NB4 (cell line): ENCODE measurements at regions not wholly inside any gene's neighbourhood (a gene's known extent, or its start where the extent isn't known, plus 50 kb on each side); places are given as distances from the start of the nearest gene placed in this dataset.

Source experiments
- CTCF ChIP-seq: IDR thresholded peaks from one replicate; pipeline ENCODE4 v1.5.1; 2012; ENCODE audit warnings: low read depth, low read length
- MYC ChIP-seq: IDR thresholded peaks from 2 replicates; pipeline ENCODE4 v1.6.1; 2011; ENCODE audit warnings: low read depth, low read length
- POLR2A ChIP-seq: IDR thresholded peaks from 2 replicates; pipeline ENCODE4 v1.6.1; 2011; ENCODE audit warnings: mild to moderate bottlenecking; ENCODE audit not compliant: insufficient read length; ENCODE audit errors: extremely low read depth

- no peak for TF ChIP-seq CTCF
- no peak for TF ChIP-seq POLR2A
- TF ChIP-seq MYC: no peak
Measured at GRCh38 chr3:184635126-184635525, 73.5 kb downstream of the EPHB3 start.
